Upper lobe of left lung (tissue), 4 donors: ENCODE measurements at regions not wholly inside any gene's neighbourhood (a gene's known extent, or its start where the extent isn't known, plus 50 kb on each side); places are given as distances from the start of the nearest gene placed in this dataset.

Source experiments
- CTCF ChIP-seq, 6 experiments: fragments of 450-650 bp in 4 of 6; fragments of 200-600 bp in 2 of 6; sonication (generic) in 2 of 6; IDR thresholded peaks; one replicate each; pipeline ENCODE4 v1.5.1; 2016 to 2019; ENCODE audit warnings: antibody characterized with exemption in 6 of 6
- EP300 ChIP-seq, 4 donors: sonication (generic); formaldehyde crosslinking; IDR thresholded peaks; one replicate each; pipeline ENCODE4 v1.5.1; 2017; ENCODE audit warnings: antibody characterized with exemption in 4 of 4, control low read depth in 2 of 4
- POLR2A ChIP-seq, 4 donors: fragments of 450-650 bp; IDR thresholded peaks; one replicate each; pipeline ENCODE4 v1.5.1; 2016 to 2017; ENCODE audit warnings: antibody characterized with exemption in 4 of 4, mild to moderate bottlenecking in 2 of 4
- POLR2AphosphoS5 ChIP-seq, 2 donors: sonication (generic); formaldehyde crosslinking; IDR thresholded peaks; one replicate each; pipeline ENCODE4 v1.5.1; 2017; ENCODE audit warnings: antibody characterized with exemption in 2 of 2

GRCh38 chr19:23558541-23558940 lies 128.5 kb downstream of the ZNF675 start:
- TF ChIP-seq CTCF (IDR thresholded peaks at IDR 0.05) (no peak), POLR2A (IDR thresholded peaks at IDR 0.05) (no peak), EP300 (IDR thresholded peaks at IDR 0.05) (no peak), POLR2AphosphoS5 (IDR thresholded peaks at IDR 0.05) (no peak)
